ENCODE measurements at regions not wholly inside any gene's neighbourhood (a gene's known extent, or its start where the extent isn't known, plus 50 kb on each side); places are given as distances from the start of the nearest gene placed in this dataset.

DNA sequence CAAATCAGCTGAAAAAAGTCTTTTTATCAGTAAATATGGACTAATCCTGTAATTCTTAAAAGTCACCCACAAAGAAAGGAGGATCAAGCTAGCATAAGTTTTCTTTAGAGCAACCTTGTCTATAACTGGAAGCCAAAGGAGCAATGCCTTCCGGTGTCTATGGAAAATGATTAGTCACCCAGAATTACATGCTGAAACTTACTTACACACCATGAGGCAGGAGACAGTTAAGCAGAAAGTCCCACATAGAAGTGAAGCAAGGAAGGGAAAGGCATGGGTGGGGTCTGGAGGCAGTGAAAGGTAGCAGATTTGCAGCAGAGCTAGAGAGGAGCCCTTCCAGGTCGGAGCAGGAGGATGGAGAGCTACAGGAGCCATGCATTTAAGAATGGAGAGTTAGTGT lies 153.7 kb upstream of the RIPOR2 start:
- TF ChIP-seq YY1 (IDR thresholded peaks at IDR 0.05; ENCODE audit: low read depth) (no peak), RAD21 (IDR thresholded peaks at IDR 0.05; ENCODE audit: low read depth) (no peak), CEBPB (IDR thresholded peaks at IDR 0.05) (no peak), USF1 (IDR thresholded peaks at IDR 0.05) (no peak), MAX (IDR thresholded peaks at IDR 0.05) (no peak), CREB1 (IDR thresholded peaks at IDR 0.05; ENCODE audit: low read depth) (no peak), EGR1 (IDR thresholded peaks at IDR 0.05) (no peak), REST (IDR thresholded peaks at IDR 0.05; ENCODE audit: low read depth) (no peak), TCF12 (IDR thresholded peaks at IDR 0.05; ENCODE audit: low read depth) (no peak), FOXM1 (IDR thresholded peaks at IDR 0.05; ENCODE audit: borderline replicate concordance, low read depth) (no peak)

DNA sequence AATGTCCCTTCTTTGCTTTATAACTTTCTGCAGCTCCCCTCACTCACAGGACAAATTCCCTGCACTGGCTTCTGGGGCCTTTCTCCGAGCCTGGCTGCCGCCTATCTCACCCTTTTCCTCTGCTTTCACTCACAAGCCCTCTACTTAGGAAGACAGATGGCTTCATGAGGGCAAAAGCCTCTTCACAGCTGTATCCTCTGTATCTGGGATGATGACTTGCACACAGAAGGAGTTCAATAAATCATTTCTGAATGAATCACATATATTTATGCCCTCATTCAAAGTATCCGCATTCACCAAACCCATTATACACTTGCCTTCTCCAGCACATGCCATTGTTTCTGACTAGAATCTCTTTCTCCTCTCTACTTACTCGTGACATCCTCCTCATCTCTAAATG lies 159.0 kb upstream of the RIPOR2 start:
- TF ChIP-seq NFIC (IDR thresholded peaks at IDR 0.05) (no peak), EP300 (IDR thresholded peaks at IDR 0.05; ENCODE audit: borderline replicate concordance) (no peak), TAF1 (IDR thresholded peaks at IDR 0.05; ENCODE audit: low read depth) (no peak), CREB1 (IDR thresholded peaks at IDR 0.05; ENCODE audit: low read depth) (no peak), ZBTB7A (IDR thresholded peaks at IDR 0.05; ENCODE audit: low read depth) (no peak), TCF12 (IDR thresholded peaks at IDR 0.05; ENCODE audit: low read depth) (no peak)

DNA sequence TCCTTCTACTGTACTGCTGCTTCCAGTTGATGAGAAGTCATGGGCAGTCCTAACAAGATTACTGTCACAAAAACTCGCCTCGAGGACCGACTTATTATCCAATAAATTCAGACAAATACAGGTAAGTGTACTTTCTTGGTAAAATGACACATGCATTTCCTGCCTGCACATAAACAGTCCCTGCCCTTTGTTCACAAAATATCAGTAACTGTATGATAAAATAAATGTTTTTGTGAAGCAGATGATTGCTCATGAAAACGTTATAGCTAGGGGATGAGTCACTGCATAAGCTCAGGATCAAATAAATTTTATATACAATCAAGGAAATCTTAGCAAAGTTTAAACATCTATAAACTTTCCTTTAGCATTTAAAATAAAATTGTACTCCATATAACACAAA lies 164.5 kb upstream of the RIPOR2 start:
- TF ChIP-seq TAF1 (IDR thresholded peaks at IDR 0.05; ENCODE audit: low read depth) (no peak), MAX (IDR thresholded peaks at IDR 0.05) (no peak), REST (IDR thresholded peaks at IDR 0.05; ENCODE audit: low read depth) (no peak), EP300 (IDR thresholded peaks at IDR 0.05; ENCODE audit: borderline replicate concordance) (no peak), YY1 (IDR thresholded peaks at IDR 0.05; ENCODE audit: low read depth) (no peak), ZBTB7A (IDR thresholded peaks at IDR 0.05; ENCODE audit: low read depth) (no peak), TCF12 (IDR thresholded peaks at IDR 0.05; ENCODE audit: low read depth) (no peak)

DNA sequence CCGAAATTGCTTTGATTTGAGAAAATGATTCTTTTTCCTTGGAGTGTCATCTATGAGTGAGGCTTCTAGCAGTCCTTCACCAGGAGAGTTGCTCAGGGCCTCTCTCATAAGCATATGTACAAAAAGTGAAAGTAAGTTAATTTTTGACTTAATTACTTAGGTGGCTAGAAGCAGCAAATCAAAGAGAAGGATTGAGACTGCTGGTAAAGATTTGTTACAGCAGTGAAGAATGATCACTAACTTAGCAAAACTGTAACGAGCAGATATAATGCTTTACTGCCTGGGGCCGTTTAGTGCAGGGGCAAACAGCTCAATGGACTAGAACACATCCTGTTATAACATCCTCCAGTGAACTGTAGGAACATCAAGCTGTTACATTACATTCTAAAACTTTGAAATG lies 167.8 kb upstream of the RIPOR2 start:
- TF ChIP-seq ZBTB7A (IDR thresholded peaks at IDR 0.05; ENCODE audit: low read depth) = no peak
- no peak for TF ChIP-seq TEAD4 (IDR thresholded peaks at IDR 0.05)
- no peak for TF ChIP-seq CREB1 (IDR thresholded peaks at IDR 0.05; ENCODE audit: low read depth)
- no peak for TF ChIP-seq MAX (IDR thresholded peaks at IDR 0.05)
- no peak for TF ChIP-seq CEBPB (IDR thresholded peaks at IDR 0.05)
- TF ChIP-seq USF1 (IDR thresholded peaks at IDR 0.05) = no peak
- TF ChIP-seq TAF1 (IDR thresholded peaks at IDR 0.05; ENCODE audit: low read depth) = no peak
- no peak for TF ChIP-seq RAD21 (IDR thresholded peaks at IDR 0.05; ENCODE audit: low read depth)
- TF ChIP-seq YY1 (IDR thresholded peaks at IDR 0.05; ENCODE audit: low read depth) = no peak
- no peak for TF ChIP-seq FOXM1 (IDR thresholded peaks at IDR 0.05; ENCODE audit: borderline replicate concordance, low read depth)
- no peak for TF ChIP-seq EP300 (IDR thresholded peaks at IDR 0.05; ENCODE audit: borderline replicate concordance)
- no peak for TF ChIP-seq TCF12 (IDR thresholded peaks at IDR 0.05; ENCODE audit: low read depth)
- no peak for TF ChIP-seq REST (IDR thresholded peaks at IDR 0.05; ENCODE audit: low read depth)
- TF ChIP-seq EGR1 (IDR thresholded peaks at IDR 0.05) = no peak
- TF ChIP-seq NFIC (IDR thresholded peaks at IDR 0.05) = no peak
